OCI-LY3 (cell line): ENCODE measurements at regions not wholly inside any gene's neighbourhood (a gene's known extent, or its start where the extent isn't known, plus 50 kb on each side); places are given as distances from the start of the nearest gene placed in this dataset.

Experiments used
- CTCF ChIP-seq: fragments of 200-600, 300-600 bp; sonication (generic); IDR thresholded peaks from 2 replicates; pipeline ENCODE4 v1.5.1; 2014; ENCODE audit warnings: antibody characterized with exemption, low read length, low read depth
- EZH2phosphoT487 ChIP-seq: fragments of 200-600 bp; shearing (Covaris generic); IDR thresholded peaks from 2 replicates; pipeline ENCODE4 v1.6.1; 2018; ENCODE audit warnings: antibody characterized with exemption, mixed run types, low read depth

DNA sequence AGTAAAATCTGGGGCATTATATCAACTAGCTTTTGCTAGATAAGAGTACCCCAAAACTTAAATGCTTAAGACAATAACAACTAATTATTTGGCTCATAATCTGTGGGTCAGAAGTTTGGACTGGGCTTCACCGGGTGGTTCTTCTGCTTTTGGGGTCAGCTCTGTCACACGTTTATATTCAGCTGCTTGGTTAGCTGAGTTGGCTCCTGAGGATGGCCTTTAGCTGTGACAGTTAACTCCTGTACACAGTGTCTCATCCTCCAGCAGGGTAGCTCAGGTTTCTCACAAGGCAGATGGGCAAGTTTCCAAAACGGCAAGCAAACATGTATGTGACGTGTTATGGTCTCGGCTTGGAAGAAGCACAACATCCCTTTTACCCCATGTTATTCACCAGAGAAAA, 488.2 kb downstream of the TLE4 start:
- TF ChIP-seq CTCF = no peak
- TF ChIP-seq EZH2phosphoT487 = no peak
